Lung (tissue), 11 donors: ENCODE measurements at regions not wholly inside any gene's neighbourhood (a gene's known extent, or its start where the extent isn't known, plus 50 kb on each side); places are given as distances from the start of the nearest gene placed in this dataset.

Experiments used
- ATAC-seq: fragments of 200-7000 bp; cut with Tn5 transposase; one replicate; pipeline ENCODE4 v1.9.1; 2020; ENCODE audit warnings: moderate number of reproducible peaks; ENCODE audit not compliant: insufficient read depth, low FRiP score
- DNase-seq, 3 donors: peaks; one replicate each; pipeline ENCODE4 v3.0.0-alpha.2; 2013 to 2017
- H3K27ac ChIP-seq, 2 donors: one replicate each; pipeline ENCODE4 v1.5.1; 2013; ENCODE audit warnings: mild to moderate bottlenecking in 2 of 2, moderate library complexity in 2 of 2, control low read depth in 1 of 2, inconsistent platforms in 1 of 2, low read depth in 1 of 2, low read length in 1 of 2
- H3K27me3 ChIP-seq, 3 donors: one replicate each; pipeline ENCODE4 v1.5.1; 2013; ENCODE audit warnings: low read length in 2 of 3; ENCODE audit not compliant: control insufficient read depth in 3 of 3, insufficient read depth in 3 of 3
- H3K36me3 ChIP-seq, 4 donors: one replicate each; pipeline ENCODE4 v1.5.1; 2013; ENCODE audit warnings: low read length in 4 of 4, mild to moderate bottlenecking in 1 of 4, moderate library complexity in 1 of 4; ENCODE audit not compliant: control insufficient read depth in 4 of 4, insufficient read depth in 4 of 4
- H3K4me1 ChIP-seq, 5 donors: one replicate each; pipeline ENCODE4 v1.5.1; 2013; ENCODE audit warnings: low read length in 5 of 5, mild to moderate bottlenecking in 2 of 5, moderate library complexity in 1 of 5; ENCODE audit not compliant: control insufficient read depth in 5 of 5, insufficient read depth in 5 of 5
- H3K4me3 ChIP-seq: one replicate; pipeline ENCODE4 v1.5.1; 2013; ENCODE audit warnings: mild to moderate bottlenecking, control low read depth, moderate library complexity
- H3K9ac ChIP-seq, 2 donors: one replicate each; pipeline ENCODE4 v1.5.1; 2013; ENCODE audit warnings: low read length in 2 of 2, control low read depth in 1 of 2; ENCODE audit not compliant: insufficient read depth in 1 of 2
- H3K9me3 ChIP-seq, 4 donors: one replicate each; pipeline ENCODE4 v1.5.1; 2013; ENCODE audit warnings: low read length in 3 of 4, mild to moderate bottlenecking in 1 of 4, moderate library complexity in 1 of 4; ENCODE audit not compliant: control insufficient read depth in 4 of 4, insufficient read depth in 3 of 4
- WGBS, 2 donors: extraction: QIAGEN DNeasy Blood & Tissue Kit; methylation state at CpG; one replicate each; pipeline ENCODE4 v1.1.7; 2013; 5-methylcytosine and 5-hydroxymethylcytosine counted together
- TF ChIP-seq, protein P1 (sequence below): IDR thresholded peaks from 2 replicates; pipeline ENCODE4 v1.5.1; 2012; ENCODE audit warnings: mild to moderate bottlenecking; ENCODE audit errors: control extremely low read depth, extremely low read depth
- donor health status: control.
- donor health status: control.
- donor health status: Bipolar disorder and iron deficiency.
- donor health status: healthy.
- donor health status: DM: yes; HTN: yes; CAD: no.

- TF ChIP-seq, protein P1, sequence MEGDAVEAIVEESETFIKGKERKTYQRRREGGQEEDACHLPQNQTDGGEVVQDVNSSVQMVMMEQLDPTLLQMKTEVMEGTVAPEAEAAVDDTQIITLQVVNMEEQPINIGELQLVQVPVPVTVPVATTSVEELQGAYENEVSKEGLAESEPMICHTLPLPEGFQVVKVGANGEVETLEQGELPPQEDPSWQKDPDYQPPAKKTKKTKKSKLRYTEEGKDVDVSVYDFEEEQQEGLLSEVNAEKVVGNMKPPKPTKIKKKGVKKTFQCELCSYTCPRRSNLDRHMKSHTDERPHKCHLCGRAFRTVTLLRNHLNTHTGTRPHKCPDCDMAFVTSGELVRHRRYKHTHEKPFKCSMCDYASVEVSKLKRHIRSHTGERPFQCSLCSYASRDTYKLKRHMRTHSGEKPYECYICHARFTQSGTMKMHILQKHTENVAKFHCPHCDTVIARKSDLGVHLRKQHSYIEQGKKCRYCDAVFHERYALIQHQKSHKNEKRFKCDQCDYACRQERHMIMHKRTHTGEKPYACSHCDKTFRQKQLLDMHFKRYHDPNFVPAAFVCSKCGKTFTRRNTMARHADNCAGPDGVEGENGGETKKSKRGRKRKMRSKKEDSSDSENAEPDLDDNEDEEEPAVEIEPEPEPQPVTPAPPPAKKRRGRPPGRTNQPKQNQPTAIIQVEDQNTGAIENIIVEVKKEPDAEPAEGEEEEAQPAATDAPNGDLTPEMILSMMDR: no peak
- 92% methylated on average over 5 of the region's 5 CpGs for WGBS, 2 donors
- H3K27me3 ChIP-seq: peaks cover 0 to 3% (median 0%) of the 10 kb centered on the region in 3 donors
These were observed 285.8 kb downstream of the COG6 start for GRCh38 chr13:39941236-39941635.

GRCh38 chr13:39941911-39942551, 286.6 kb downstream of the COG6 start:
- TF ChIP-seq, protein P1: no peak
- Histone ChIP-seq H3K36me3 (no peaks in the 10 kb centered on the region), H3K9ac (no peak overlapping the region), H3K27ac (no peak overlapping the region), H3K27me3 (peaks cover 0 to 3% (median 0%) of the 10 kb centered on the region in 3 donors), H3K4me1 (no peaks in the 10 kb centered on the region), H3K4me3 (no peak overlapping the region), H3K9me3 (no peaks in the 10 kb centered on the region)
- DNase-seq (peak in 1 of 3 donors; percentile 24), ATAC-seq (no peak)
- 75 to 82% methylated on average over 8 of the region's 8 CpGs for WGBS, 2 donors

More at GRCh38 chr13:39941236-39941635, 285.8 kb downstream of the COG6 start:
- no peak overlapping the region for H3K27ac ChIP-seq
- H3K4me1 ChIP-seq: no peaks in the 10 kb centered on the region
- DNase-seq (no peak), ATAC-seq (no peak)
- no peaks in the 10 kb centered on the region for H3K36me3 ChIP-seq
- no peaks in the 10 kb centered on the region for H3K9me3 ChIP-seq
- H3K4me3 ChIP-seq: no peak overlapping the region
- no peak overlapping the region for H3K9ac ChIP-seq

GRCh38 chr13:39942552-39943273, 287.3 kb downstream of the COG6 start:
- Histone ChIP-seq H3K9me3 (no peaks in the 10 kb centered on the region), H3K27me3 (peaks cover 0 to 3% (median 0%) of the 10 kb centered on the region in 3 donors), H3K4me1 (no peaks in the 10 kb centered on the region), H3K4me3 (no peak overlapping the region), H3K27ac (no peak overlapping the region), H3K36me3 (no peaks in the 10 kb centered on the region), H3K9ac (no peak overlapping the region)
- WGBS, 2 donors: 50 to 54% methylated on average over 12 of the region's 12 CpGs
- TF ChIP-seq, protein P1: peak; percentile 85
- ATAC-seq (peak; percentile 80), DNase-seq (peak; percentile 41 to 53 (median 51))
